Tibial artery (tissue), 4 donors: ENCODE measurements at regions not wholly inside any gene's neighbourhood (a gene's known extent, or its start where the extent isn't known, plus 50 kb on each side); places are given as distances from the start of the nearest gene placed in this dataset.

Experiments
- DNase-seq, 2 donors: peaks; one replicate each; pipeline ENCODE4 v3.0.0-alpha.2; 2019
- H3K27ac ChIP-seq, 2 donors: fragments of 200-600 bp; sonication (generic) in 1 of 2; 1 replicate in 1 of 2; 2 replicates in 1 of 2; pipeline ENCODE4 v1.5.1; 2018 to 2019; ENCODE audit warnings: mild to moderate bottlenecking in 1 of 2
- H3K27me3 ChIP-seq, 2 donors: fragments of 200-600 bp; sonication (generic) in 1 of 2; one replicate each; pipeline versions ENCODE4 v1.5.1 to v1.6.0; 2016 to 2019
- H3K36me3 ChIP-seq, 3 donors: fragments of 200-600 bp; sonication (generic) in 2 of 3; one replicate each; pipeline ENCODE4 v1.5.1; 2016 to 2019; ENCODE audit warnings: mild to moderate bottlenecking in 2 of 3
- H3K4me1 ChIP-seq, 4 donors: fragments of 200-600 bp; sonication (generic) in 2 of 4; 1 replicate in 3 of 4; 2 replicates in 1 of 4; pipeline ENCODE4 v1.5.1; 2016 to 2019
- H3K4me3 ChIP-seq, 2 donors: fragments of 200-600 bp; sonication (generic) in 1 of 2; 1 replicate in 1 of 2; 2 replicates in 1 of 2; pipeline ENCODE4 v1.5.1; 2018 to 2019; ENCODE audit warnings: mild to moderate bottlenecking in 2 of 2
- H3K9me3 ChIP-seq, 3 donors: fragments of 200-600 bp; sonication (generic) in 1 of 3; one replicate each; pipeline ENCODE4 v1.5.1; 2016 to 2019
- CTCF ChIP-seq, 2 experiments: fragments of 200-600 bp in 1 of 2; fragments of 450-650 bp in 1 of 2; IDR thresholded peaks; one replicate each; pipeline ENCODE4 v1.5.1; 2017 to 2019; ENCODE audit warnings: antibody characterized with exemption in 2 of 2, mild to moderate bottlenecking in 1 of 2, moderate library complexity in 1 of 2
- intact Hi-C: fragments of 100-400 bp; cut with DNase I; formaldehyde crosslinking; loops from one replicate; pipeline ENCODE4 v1.15.0; 2023; ENCODE audit warnings: low total_unique reads

- Histone ChIP-seq H3K36me3 (no peaks in the 10 kb centered on the region), H3K27me3 (no peaks in the 10 kb centered on the region), H3K9me3 (no peaks in the 10 kb centered on the region), H3K27ac (no peak overlapping the region), H3K4me1 (peaks cover 0 to 17% (median under 1%) of the 10 kb centered on the region in 4 donors), H3K4me3 (no peak overlapping the region)
- no peak for TF ChIP-seq CTCF (IDR thresholded peaks at IDR 0.05)
- intact Hi-C loops: no loop called here
- DNase-seq: no peak
Measured at GRCh38 chr2:100207411-100207885, 65.1 kb upstream of the AFF3 start.

- intact Hi-C loops: no loop called here
Measured at GRCh38 chr2:100206731-100207255, 64.4 kb upstream of the AFF3 start.

GRCh38 chr2:100205174-100205573, 62.8 kb upstream of the AFF3 start:
- TF ChIP-seq CTCF (IDR thresholded peaks at IDR 0.05): no peak
- H3K4me3 ChIP-seq: no peak overlapping the region
- peaks cover 0 to 15% (median 0%) of the 10 kb centered on the region in 4 donors for H3K4me1 ChIP-seq
- no peaks in the 10 kb centered on the region for H3K36me3 ChIP-seq
- H3K27me3 ChIP-seq: no peaks in the 10 kb centered on the region
- H3K9me3 ChIP-seq: no peaks in the 10 kb centered on the region
- no peak overlapping the region for H3K27ac ChIP-seq
- intact Hi-C loops: no loop called here
- DNase-seq: no peak

More at GRCh38 chr2:100206731-100207255, 64.4 kb upstream of the AFF3 start:
- no peak for DNase-seq
- TF ChIP-seq CTCF (IDR thresholded peaks at IDR 0.05): no peak
- H3K4me1 ChIP-seq: peaks cover 0 to 15% (median 0%) of the 10 kb centered on the region in 4 donors
- no peak overlapping the region for H3K27ac ChIP-seq
- H3K4me3 ChIP-seq: no peak overlapping the region
- H3K27me3 ChIP-seq: no peaks in the 10 kb centered on the region
- no peaks in the 10 kb centered on the region for H3K9me3 ChIP-seq
- no peaks in the 10 kb centered on the region for H3K36me3 ChIP-seq

GRCh38 chr2:100202567-100202966, 60.2 kb upstream of the AFF3 start:
- H3K36me3 ChIP-seq: no peaks in the 10 kb centered on the region
- no peaks in the 10 kb centered on the region for H3K27me3 ChIP-seq

GRCh38 chr2:100200985-100201384, 58.6 kb upstream of the AFF3 start:
- H3K4me1 ChIP-seq: peaks cover 0 to 42% (median 27%) of the 10 kb centered on the region in 4 donors
- no peaks in the 10 kb centered on the region for H3K9me3 ChIP-seq
- no peak overlapping the region for H3K4me3 ChIP-seq
- no peaks in the 10 kb centered on the region for H3K36me3 ChIP-seq
- TF ChIP-seq CTCF (IDR thresholded peaks at IDR 0.05): no peak
- H3K27ac ChIP-seq: peak overlapping the region in 1 of 2 donors; percentile 17
- DNase-seq: no peak
- intact Hi-C loops: no loop called here
- H3K27me3 ChIP-seq: no peaks in the 10 kb centered on the region

More at GRCh38 chr2:100202567-100202966, 60.2 kb upstream of the AFF3 start:
- intact Hi-C loops: no loop called here
- H3K27ac ChIP-seq: no peak overlapping the region
- peaks cover 0 to 30% (median 19%) of the 10 kb centered on the region in 4 donors for H3K4me1 ChIP-seq
- no peak overlapping the region for H3K4me3 ChIP-seq
- TF ChIP-seq CTCF (IDR thresholded peaks at IDR 0.05): no peak
- DNase-seq: no peak
- H3K9me3 ChIP-seq: no peaks in the 10 kb centered on the region
